ENCODE measurements at regions not wholly inside any gene's neighbourhood (a gene's known extent, or its start where the extent isn't known, plus 50 kb on each side); places are given as distances from the start of the nearest gene placed in this dataset.

GRCh38 chr1:168396940-168397684, 116.4 kb downstream of the TBX19 start:
- Histone ChIP-seq H3K9me3 (ENCODE audit: low read length) (no peaks in the 10 kb centered on the region), H3K79me2 (ENCODE audit: insufficient read depth, low read depth, low read length) (no peaks in the 10 kb centered on the region), H3K4me1 (ENCODE audit: insufficient read depth, low read length, poor library complexity, severe bottlenecking) (no peaks in the 10 kb centered on the region), H3K4me2 (ENCODE audit: low read length) (no peak overlapping the region), H3K4me3 (ENCODE audit: low read depth, low read length, poor library complexity, severe bottlenecking) (no peak overlapping the region), H4K20me1 (ENCODE audit: insufficient read depth, low read length) (no peaks in the 10 kb centered on the region), H3K27ac (ENCODE audit: low read depth, low read length, poor library complexity, severe bottlenecking) (no peak overlapping the region), H3K9me2 (ENCODE audit: insufficient read depth, low read length) (no peaks in the 10 kb centered on the region), H2AFZ (ENCODE audit: low read length) (no peak overlapping the region), H3K36me3 (ENCODE audit: insufficient read depth, low read length) (no peaks in the 10 kb centered on the region)
- TF ChIP-seq, protein P1, sequence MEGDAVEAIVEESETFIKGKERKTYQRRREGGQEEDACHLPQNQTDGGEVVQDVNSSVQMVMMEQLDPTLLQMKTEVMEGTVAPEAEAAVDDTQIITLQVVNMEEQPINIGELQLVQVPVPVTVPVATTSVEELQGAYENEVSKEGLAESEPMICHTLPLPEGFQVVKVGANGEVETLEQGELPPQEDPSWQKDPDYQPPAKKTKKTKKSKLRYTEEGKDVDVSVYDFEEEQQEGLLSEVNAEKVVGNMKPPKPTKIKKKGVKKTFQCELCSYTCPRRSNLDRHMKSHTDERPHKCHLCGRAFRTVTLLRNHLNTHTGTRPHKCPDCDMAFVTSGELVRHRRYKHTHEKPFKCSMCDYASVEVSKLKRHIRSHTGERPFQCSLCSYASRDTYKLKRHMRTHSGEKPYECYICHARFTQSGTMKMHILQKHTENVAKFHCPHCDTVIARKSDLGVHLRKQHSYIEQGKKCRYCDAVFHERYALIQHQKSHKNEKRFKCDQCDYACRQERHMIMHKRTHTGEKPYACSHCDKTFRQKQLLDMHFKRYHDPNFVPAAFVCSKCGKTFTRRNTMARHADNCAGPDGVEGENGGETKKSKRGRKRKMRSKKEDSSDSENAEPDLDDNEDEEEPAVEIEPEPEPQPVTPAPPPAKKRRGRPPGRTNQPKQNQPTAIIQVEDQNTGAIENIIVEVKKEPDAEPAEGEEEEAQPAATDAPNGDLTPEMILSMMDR (conservative IDR thresholded peaks at IDR 0.05; ENCODE audit: low read length): no peak
- no peak for TF ChIP-seq EZH2phosphoT487 (IDR thresholded peaks at IDR 0.05; ENCODE audit: borderline replicate concordance, low read depth, low read length)
- POLR2A ChIA-PET: interaction anchor here (0.6 kb wide), 1 partner anchor 106 kb away, joined by 3 read pairs; no protein-coding TSS in a partner anchor
- no peak for DNase-seq (ENCODE audit: low spot score)
- no TSS peak for BruUV-seq (replicated peaks)
- CTCF ChIA-PET (ENCODE audit: unreplicated experiment): no interaction called here
- intact Hi-C loops (cut with micrococcal nuclease; ENCODE audit: unreplicated experiment): no loop called here

- H3K9me3 ChIP-seq (ENCODE audit: low read length): no peaks in the 10 kb centered on the region
- H3K4me2 ChIP-seq (ENCODE audit: low read length): no peak overlapping the region
- H3K36me3 ChIP-seq (ENCODE audit: insufficient read depth, low read length): no peaks in the 10 kb centered on the region
- intact Hi-C loops (cut with micrococcal nuclease; ENCODE audit: unreplicated experiment): no loop called here
- no peak overlapping the region for H3K27ac ChIP-seq (ENCODE audit: low read depth, low read length, poor library complexity, severe bottlenecking)
- H3K4me1 ChIP-seq (ENCODE audit: insufficient read depth, low read length, poor library complexity, severe bottlenecking): no peaks in the 10 kb centered on the region
- CTCF ChIA-PET (ENCODE audit: unreplicated experiment): no interaction called here
- POLR2A ChIA-PET: no interaction called here
- no peak overlapping the region for H2AFZ ChIP-seq (ENCODE audit: low read length)
- no peaks in the 10 kb centered on the region for H3K79me2 ChIP-seq (ENCODE audit: insufficient read depth, low read depth, low read length)
- H4K20me1 ChIP-seq (ENCODE audit: insufficient read depth, low read length): no peaks in the 10 kb centered on the region
- H3K9me2 ChIP-seq (ENCODE audit: insufficient read depth, low read length): no peaks in the 10 kb centered on the region
- H3K4me3 ChIP-seq (ENCODE audit: low read depth, low read length, poor library complexity, severe bottlenecking): no peak overlapping the region
- no peak for DNase-seq (ENCODE audit: low spot score)
- no peak for TF ChIP-seq EZH2phosphoT487 (IDR thresholded peaks at IDR 0.05; ENCODE audit: borderline replicate concordance, low read depth, low read length)
- TF ChIP-seq, protein P1 (conservative IDR thresholded peaks at IDR 0.05; ENCODE audit: low read length): no peak
- BruUV-seq (replicated peaks): no TSS peak
Observed at GRCh38 chr1:168396508-168396907, 115.8 kb downstream of the TBX19 start.

- Histone ChIP-seq H3K27ac (ENCODE audit: low read depth, low read length, poor library complexity, severe bottlenecking) (no peak overlapping the region), H3K4me3 (ENCODE audit: low read depth, low read length, poor library complexity, severe bottlenecking) (no peak overlapping the region), H3K4me1 (ENCODE audit: insufficient read depth, low read length, poor library complexity, severe bottlenecking) (no peaks in the 10 kb centered on the region), H3K9me3 (ENCODE audit: low read length) (no peaks in the 10 kb centered on the region), H3K79me2 (ENCODE audit: insufficient read depth, low read depth, low read length) (no peaks in the 10 kb centered on the region), H2AFZ (ENCODE audit: low read length) (no peak overlapping the region), H3K36me3 (ENCODE audit: insufficient read depth, low read length) (no peaks in the 10 kb centered on the region), H4K20me1 (ENCODE audit: insufficient read depth, low read length) (no peaks in the 10 kb centered on the region), H3K4me2 (ENCODE audit: low read length) (no peak overlapping the region), H3K9me2 (ENCODE audit: insufficient read depth, low read length) (no peaks in the 10 kb centered on the region)
- TF ChIP-seq, protein P1 (conservative IDR thresholded peaks at IDR 0.05; ENCODE audit: low read length): no peak
- TF ChIP-seq EZH2phosphoT487 (IDR thresholded peaks at IDR 0.05; ENCODE audit: borderline replicate concordance, low read depth, low read length): no peak
- CTCF ChIA-PET (ENCODE audit: unreplicated experiment): no interaction called here
- POLR2A ChIA-PET: no interaction called here
- no TSS peak for BruUV-seq (replicated peaks)
- intact Hi-C loops (cut with micrococcal nuclease; ENCODE audit: unreplicated experiment): no loop called here
- DNase-seq (ENCODE audit: low spot score): no peak
Observed at GRCh38 chr1:168394858-168395257, 114.2 kb downstream of the TBX19 start.

Data from OCI-LY7 (cell line).